ENCODE measurements at regions not wholly inside any gene's neighbourhood (a gene's known extent, or its start where the extent isn't known, plus 50 kb on each side); places are given as distances from the start of the nearest gene placed in this dataset.

DNA sequence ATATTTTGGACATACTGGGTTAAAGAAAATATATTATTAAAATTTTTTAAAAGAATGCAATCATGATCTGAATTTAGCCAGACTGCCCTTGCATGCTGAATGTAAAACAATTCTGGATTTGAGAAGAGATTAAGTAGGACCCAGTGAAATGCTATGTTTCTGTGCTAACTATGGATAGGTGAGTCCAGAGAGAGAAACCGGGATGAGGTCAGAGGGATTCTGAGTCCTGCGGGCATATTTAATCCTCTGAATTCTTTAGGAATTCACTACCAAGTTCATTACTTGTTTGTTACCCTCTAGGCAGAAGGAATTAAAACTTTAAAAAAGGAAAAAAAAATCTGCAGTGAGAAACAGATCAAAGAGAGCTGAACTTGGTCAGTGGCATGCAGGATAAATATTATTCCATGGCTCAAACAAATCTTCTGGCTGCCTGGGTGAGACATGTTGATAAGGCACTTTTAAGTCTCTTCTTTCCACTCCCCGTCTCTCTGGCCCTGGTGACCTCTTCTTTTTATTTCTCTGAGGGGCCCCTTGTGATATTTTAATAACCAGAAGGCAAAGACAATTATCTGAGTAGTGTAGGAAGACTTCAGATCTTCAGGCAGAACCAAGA is 50.2 kb upstream of the LYZL1 start:
- Mint-ChIP-seq H3K27ac (ENCODE audit: unreplicated experiment) (no peak overlapping the region), H3K27me3 (ENCODE audit: low read depth) (no peaks in the 10 kb centered on the region)

More for the DNA sequence above, 50.2 kb upstream of the LYZL1 start:
- H3K9me3 Mint-ChIP-seq = peaks cover 2% of the 10 kb centered on the region
- peaks cover 36% of the 10 kb centered on the region for H3K4me1 Mint-ChIP-seq
- H3K36me3 Mint-ChIP-seq (ENCODE audit: low read depth) = no peaks in the 10 kb centered on the region
- no peak for DNase-seq (ENCODE audit: low read depth, low spot score)
- no peak overlapping the region for H3K4me3 Mint-ChIP-seq
- no peak for TF ChIP-seq CTCF (conservative IDR thresholded peaks at IDR 0.05)

Data from neural crest cell (in vitro differentiated cells).